Mammary epithelial cell (primary cell): ENCODE measurements at regions not wholly inside any gene's neighbourhood (a gene's known extent, or its start where the extent isn't known, plus 50 kb on each side); places are given as distances from the start of the nearest gene placed in this dataset.
"Not testable (repeated sequence)": the region's sequence is repeated elsewhere in the genome, so short reads cannot be mapped to it uniquely, and the experiment has no call there.

Experiments used
- CTCF ChIP-seq, 2 donors: IDR thresholded peaks in 1 of 2; conservative IDR thresholded peaks in 1 of 2; 2 replicates each; pipeline ENCODE4 v1.5.1; 2011 to 2012; ENCODE audit warnings: inconsistent platforms in 2 of 2, low read length in 2 of 2, mild to moderate bottlenecking in 2 of 2, control low read depth in 1 of 2, low read depth in 1 of 2; ENCODE audit not compliant: insufficient read depth in 1 of 2; ENCODE audit errors: extremely low read depth in 1 of 2
- EZH2 ChIP-seq: IDR thresholded peaks from 2 replicates; pipeline ENCODE4 v1.6.1; 2012; ENCODE audit warnings: low read length, inconsistent platforms, borderline replicate concordance

GRCh38 chr17:20675707-20676106 lies 96.2 kb downstream of the CDRT15L2 start:
- not testable (repeated sequence) for TF ChIP-seq CTCF (conservative IDR thresholded peaks at IDR 0.05 in 1 of 2, IDR thresholded peaks at IDR 0.05 in 1 of 2; ENCODE audit: extremely low read depth in 1 of 2, insufficient read depth in 1 of 2, low read depth in 1 of 2, low read length in 2 of 2); EZH2
